ENCODE measurements at regions not wholly inside any gene's neighbourhood (a gene's known extent, or its start where the extent isn't known, plus 50 kb on each side); places are given as distances from the start of the nearest gene placed in this dataset.

GRCh38 chr4:129570326-129570725 is 474.4 kb downstream of the C4orf33 start:
- Histone ChIP-seq H3K27me3 (ENCODE audit: insufficient read depth, low read depth) (no peaks in the 10 kb centered on the region), H4K20me1 (ENCODE audit: insufficient read depth) (no peaks in the 10 kb centered on the region), H3K36me3 (ENCODE audit: insufficient read depth) (no peaks in the 10 kb centered on the region), H3K4me3 (IDR thresholded peaks at IDR 0.05; ENCODE audit: insufficient read depth, low read depth, low read length) (no peak overlapping the region), H3K79me2 (ENCODE audit: insufficient read depth, low read depth) (no peaks in the 10 kb centered on the region), H3K4me2 (no peak overlapping the region), H3K27ac (no peak overlapping the region), H2AFZ (ENCODE audit: low read depth) (no peak overlapping the region), H3K9ac (no peak overlapping the region), H3K4me1 (ENCODE audit: low read depth, poor library complexity, severe bottlenecking) (no peaks in the 10 kb centered on the region)
- TF ChIP-seq CTCF (conservative IDR thresholded peaks at IDR 0.05; ENCODE audit: low read depth, low read length), result no peak

GRCh38 chr4:129578336-129578735 is 482.4 kb downstream of the C4orf33 start:
- H3K79me2 ChIP-seq (ENCODE audit: insufficient read depth, low read depth), result no peaks in the 10 kb centered on the region
- H2AFZ ChIP-seq (ENCODE audit: low read depth), result no peak overlapping the region
- H3K27ac ChIP-seq, result no peak overlapping the region

GRCh38 chr4:129581305-129581704 is 485.4 kb downstream of the C4orf33 start:
- Histone ChIP-seq H3K4me2 (no peak overlapping the region), H3K4me1 (ENCODE audit: low read depth, poor library complexity, severe bottlenecking) (no peaks in the 10 kb centered on the region), H2AFZ (ENCODE audit: low read depth) (no peak overlapping the region), H3K79me2 (ENCODE audit: insufficient read depth, low read depth) (no peaks in the 10 kb centered on the region), H3K27ac (no peak overlapping the region), H3K36me3 (ENCODE audit: insufficient read depth) (no peaks in the 10 kb centered on the region), H3K27me3 (ENCODE audit: insufficient read depth, low read depth) (no peaks in the 10 kb centered on the region), H3K4me3 (IDR thresholded peaks at IDR 0.05; ENCODE audit: insufficient read depth, low read depth, low read length) (no peak overlapping the region), H4K20me1 (ENCODE audit: insufficient read depth) (no peaks in the 10 kb centered on the region), H3K9ac (no peak overlapping the region)
- TF ChIP-seq CTCF (conservative IDR thresholded peaks at IDR 0.05; ENCODE audit: low read depth, low read length), result no peak

More at GRCh38 chr4:129578336-129578735, 482.4 kb downstream of the C4orf33 start:
- Histone ChIP-seq H3K27me3 (ENCODE audit: insufficient read depth, low read depth) (no peaks in the 10 kb centered on the region), H3K4me1 (ENCODE audit: low read depth, poor library complexity, severe bottlenecking) (no peaks in the 10 kb centered on the region), H3K4me3 (IDR thresholded peaks at IDR 0.05; ENCODE audit: insufficient read depth, low read depth, low read length) (no peak overlapping the region), H4K20me1 (ENCODE audit: insufficient read depth) (no peaks in the 10 kb centered on the region), H3K36me3 (ENCODE audit: insufficient read depth) (no peaks in the 10 kb centered on the region), H3K4me2 (no peak overlapping the region), H3K9ac (no peak overlapping the region)
- no peak for TF ChIP-seq CTCF (conservative IDR thresholded peaks at IDR 0.05; ENCODE audit: low read depth, low read length)

DNA sequence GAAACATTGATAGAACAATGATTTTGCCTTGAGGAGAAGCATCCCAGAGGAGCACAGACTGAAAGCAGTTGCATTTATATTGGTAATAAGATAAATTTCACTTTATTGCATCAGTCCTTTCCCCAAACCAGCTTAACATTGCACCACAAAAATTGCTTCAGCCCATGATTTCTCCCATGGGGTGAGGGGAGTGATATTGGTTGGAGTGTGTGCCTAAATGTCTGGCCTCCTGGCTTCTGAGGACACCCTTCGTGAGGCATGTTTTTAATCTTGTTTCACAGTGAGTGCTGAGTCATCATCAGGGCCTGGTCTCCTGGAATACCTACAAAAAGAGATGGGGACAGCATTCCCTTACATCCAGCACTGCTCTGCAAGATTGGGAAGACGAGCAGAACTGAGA is 487.9 kb downstream of the C4orf33 start:
- Histone ChIP-seq H3K4me1 (ENCODE audit: low read depth, poor library complexity, severe bottlenecking) (no peaks in the 10 kb centered on the region), H3K9ac (no peak overlapping the region), H3K4me2 (no peak overlapping the region), H3K27ac (no peak overlapping the region), H3K27me3 (ENCODE audit: insufficient read depth, low read depth) (no peaks in the 10 kb centered on the region), H2AFZ (ENCODE audit: low read depth) (no peak overlapping the region), H4K20me1 (ENCODE audit: insufficient read depth) (no peaks in the 10 kb centered on the region), H3K36me3 (ENCODE audit: insufficient read depth) (no peaks in the 10 kb centered on the region), H3K4me3 (IDR thresholded peaks at IDR 0.05; ENCODE audit: insufficient read depth, low read depth, low read length) (no peak overlapping the region), H3K79me2 (ENCODE audit: insufficient read depth, low read depth) (no peaks in the 10 kb centered on the region)
- no peak for TF ChIP-seq CTCF (conservative IDR thresholded peaks at IDR 0.05; ENCODE audit: low read depth, low read length)

All from KMS-11 (cell line).